ENCODE measurements at regions not wholly inside any gene's neighbourhood (a gene's known extent, or its start where the extent isn't known, plus 50 kb on each side); places are given as distances from the start of the nearest gene placed in this dataset.

GRCh38 chr6:21707524-21708319, 114.2 kb downstream of the SOX4 start:
- no peak overlapping the region for H3K4me3 ChIP-seq (ENCODE audit: insufficient read depth, low read depth, low read length)
- no peak overlapping the region for H3K56ac ChIP-seq (ENCODE audit: extremely low read depth, insufficient read depth, low read length)
- TF ChIP-seq CTCF (conservative IDR thresholded peaks at IDR 0.05; ENCODE audit: low read depth, low read length) (no peak), RCOR1 (IDR thresholded peaks at IDR 0.05; ENCODE audit: insufficient replicate concordance, low read length) (no peak), MXI1 (IDR thresholded peaks at IDR 0.05; ENCODE audit: borderline replicate concordance, low read depth, low read length) (no peak)
- H3K79me1 ChIP-seq (ENCODE audit: low read depth in 1 of 2, low read length in 2 of 2), result peaks cover 0 to 8% of the 10 kb centered on the region in 2 experiments; a peak in 1 of 4 replicates
- no peak overlapping the region for H2BK15ac ChIP-seq (ENCODE audit: low read depth, low read length)
- dilution Hi-C loops (cut with HindIII; ENCODE audit: low sequenced_read_pairs, unreplicated experiment), result no loop called here
- no CpG with 5 or more reads among the region's 3 CpGs for WGBS, 2 experiments (ENCODE audit: extremely low coverage in 2 of 2, insufficient read length in 1 of 2)
- H2BK5ac ChIP-seq (ENCODE audit: low read depth, low read length, poor library complexity, severe bottlenecking), result no peak overlapping the region
- H3K4ac ChIP-seq (ENCODE audit: low read depth, low read length), result no peak overlapping the region
- no peaks in the 10 kb centered on the region for H3K4me1 ChIP-seq (ENCODE audit: control insufficient read depth, insufficient read depth, low read length)
- CTCF ChIA-PET, result no interaction called here
- no peak overlapping the region for H2BK20ac ChIP-seq (ENCODE audit: low read depth, low read length)
- DNase-seq (no peak), ATAC-seq (ENCODE audit: low read depth) (no peak)
- in situ Hi-C loops (cut with MboI; ENCODE audit: low sequenced_read_pairs), result no loop called here
- H3K27me3 ChIP-seq (ENCODE audit: control insufficient read depth, insufficient read depth, low read length), result 0 out of 2 replicates have a peak, but pooled peaks cover 1% of the 10 kb centered on the region
- POLR2A ChIA-PET (ENCODE audit: unreplicated experiment), result no interaction called here
- H4K91ac ChIP-seq (ENCODE audit: insufficient read depth, low read depth, low read length), result no peak overlapping the region
- H4K20me1 ChIP-seq (ENCODE audit: insufficient read depth, low read length), result no peaks in the 10 kb centered on the region
- H2AK5ac ChIP-seq (ENCODE audit: low read depth, low read length), result no peak overlapping the region
- H3K14ac ChIP-seq (replicated peaks; ENCODE audit: low read depth, low read length), result no peak overlapping the region
- H2AFZ ChIP-seq (replicated peaks; ENCODE audit: low read length, poor library complexity), result no peak overlapping the region
- no peak overlapping the region for H3K4me2 ChIP-seq (ENCODE audit: low read depth, low read length)
- no peaks in the 10 kb centered on the region for H3K9me3 ChIP-seq (ENCODE audit: control insufficient read depth, insufficient read depth, low read length)
- BruUV-seq (replicated peaks), result no TSS peak
- no peaks in the 10 kb centered on the region; the same call in 1 of the 2 replicates for H3K9me1 ChIP-seq (ENCODE audit: insufficient read depth, low read length)
- H3K23ac ChIP-seq (ENCODE audit: low read depth, low read length), result no peak overlapping the region
- no peak overlapping the region for H2BK120ac ChIP-seq (ENCODE audit: low read depth, low read length)
- H4K5ac ChIP-seq (ENCODE audit: low read depth, low read length), result no peak overlapping the region
- H3K18ac ChIP-seq (ENCODE audit: low read depth, low read length), result no peak overlapping the region
- H3K36me3 ChIP-seq (ENCODE audit: control insufficient read depth, insufficient read depth, low read length), result no peaks in the 10 kb centered on the region
- H2AK9ac ChIP-seq (replicated peaks; ENCODE audit: low read depth, low read length, poor library complexity), result no peak overlapping the region
- intact Hi-C loops (cut with micrococcal nuclease), result no loop called here
- no peak overlapping the region for H3K27ac ChIP-seq (ENCODE audit: insufficient read depth, low read length)
- H3K9ac ChIP-seq (ENCODE audit: low read depth, low read length), result no peak overlapping the region
- no peak overlapping the region for H4K8ac ChIP-seq (ENCODE audit: low read depth in 2 of 2, low read length in 2 of 2)
